NCI-H146 (cell line): ENCODE measurements at regions not wholly inside any gene's neighbourhood (a gene's known extent, or its start where the extent isn't known, plus 50 kb on each side); places are given as distances from the start of the nearest gene placed in this dataset.
A peak's percentile ranks its signal among the peaks of the same experiment; 100 is the strongest.
"Not testable (repeated sequence)": the region's sequence is repeated elsewhere in the genome, so short reads cannot be mapped to it uniquely, and the experiment has no call there.

ENCODE experiments used
- DNase-seq: peaks from one replicate; lab custom pipeline; 2025; lab: John Stamatoyannopoulos, UW

- no peak for DNase-seq
These were observed 1311.6 kb upstream of the ADGRL4 start for GRCh38 chr1:80318108-80318507.

GRCh38 chr1:80310703-80311245, 1304.2 kb upstream of the ADGRL4 start:
- no peak for DNase-seq

- DNase-seq = no peak
These were observed 1298.9 kb upstream of the ADGRL4 start for GRCh38 chr1:80305466-80305865.

GRCh38 chr1:80293818-80294217, 1287.3 kb upstream of the ADGRL4 start:
- no peak for DNase-seq

GRCh38 chr1:80288750-80289149, 1282.2 kb upstream of the ADGRL4 start:
- not testable (repeated sequence) for DNase-seq

- DNase-seq = no peak
These were observed 1276.0 kb upstream of the ADGRL4 start for GRCh38 chr1:80282536-80282935.

- DNase-seq = no peak
These were observed 1272.4 kb upstream of the ADGRL4 start for GRCh38 chr1:80278936-80279335.

- no peak for DNase-seq
These were observed 1267.7 kb upstream of the ADGRL4 start for GRCh38 chr1:80274256-80274655.

- DNase-seq = no peak
These were observed 1266.0 kb upstream of the ADGRL4 start for GRCh38 chr1:80272495-80272894.

GRCh38 chr1:80258659-80259058, 1252.1 kb upstream of the ADGRL4 start:
- no peak for DNase-seq

GRCh38 chr1:80251591-80251990, 1245.1 kb upstream of the ADGRL4 start:
- no peak for DNase-seq

GRCh38 chr1:80251171-80251570, 1244.6 kb upstream of the ADGRL4 start:
- no peak for DNase-seq

GRCh38 chr1:80250573-80251168, 1244.1 kb upstream of the ADGRL4 start:
- no peak for DNase-seq

GRCh38 chr1:80249699-80250098, 1243.2 kb upstream of the ADGRL4 start:
- DNase-seq = no peak

GRCh38 chr1:80248886-80249285, 1242.4 kb upstream of the ADGRL4 start:
- no peak for DNase-seq

GRCh38 chr1:80245813-80246212, 1239.3 kb upstream of the ADGRL4 start:
- no peak for DNase-seq

GRCh38 chr1:80244372-80244771, 1237.8 kb upstream of the ADGRL4 start:
- no peak for DNase-seq

GRCh38 chr1:80241566-80241965, 1235.0 kb upstream of the ADGRL4 start:
- DNase-seq = no peak

- no peak for DNase-seq
These were observed 1219.0 kb upstream of the ADGRL4 start for GRCh38 chr1:80225510-80225909.

- DNase-seq = no peak
These were observed 1214.8 kb upstream of the ADGRL4 start for GRCh38 chr1:80221319-80221718.

GRCh38 chr1:80218112-80218511, 1211.6 kb upstream of the ADGRL4 start:
- DNase-seq = peak; percentile 38

- DNase-seq = peak; percentile 21
These were observed 1211.0 kb upstream of the ADGRL4 start for GRCh38 chr1:80217377-80217986.

- DNase-seq = no peak
These were observed 1208.5 kb upstream of the ADGRL4 start for GRCh38 chr1:80214888-80215540.
